H9 (cell line): ENCODE measurements at regions not wholly inside any gene's neighbourhood (a gene's known extent, or its start where the extent isn't known, plus 50 kb on each side); places are given as distances from the start of the nearest gene placed in this dataset.

Experiments
- DNase-seq: peaks from one replicate; pipeline ENCODE4 v3.0.0-alpha.2; 2017
- H2AFZ ChIP-seq: one replicate; pipeline ENCODE4 v1.6.1; 2013; ENCODE audit warnings: mild to moderate bottlenecking, low read length, control low read depth, moderate library complexity
- H2AK5ac ChIP-seq: 2 replicates; pipeline ENCODE4 v1.6.1; 2013; ENCODE audit warnings: low read length, control low read depth, mixed read lengths; ENCODE audit not compliant: insufficient read length
- H2BK120ac ChIP-seq: one replicate; pipeline ENCODE4 v1.6.1; 2013; ENCODE audit warnings: low read depth, mild to moderate bottlenecking, low read length, control low read depth, inconsistent platforms; ENCODE audit not compliant: poor library complexity, severe bottlenecking
- H2BK12ac ChIP-seq: 2 replicates; pipeline ENCODE4 v1.6.1; 2013; ENCODE audit warnings: low read length, control low read depth, mixed read lengths, low read depth; ENCODE audit not compliant: insufficient read length
- H2BK15ac ChIP-seq: 2 replicates; pipeline ENCODE4 v1.6.1; 2013; ENCODE audit warnings: low read depth, low read length, control low read depth
- H2BK20ac ChIP-seq: one replicate; pipeline ENCODE4 v1.6.1; 2013; ENCODE audit warnings: low read depth, mild to moderate bottlenecking, low read length, control low read depth, inconsistent platforms; ENCODE audit not compliant: poor library complexity, severe bottlenecking
- H2BK5ac ChIP-seq: 2 replicates; pipeline ENCODE4 v1.6.1; 2013; ENCODE audit warnings: low read length, control low read depth, mixed read lengths; ENCODE audit not compliant: insufficient read length
- H3K14ac ChIP-seq: 2 replicates; pipeline ENCODE4 v1.6.1; 2013; ENCODE audit warnings: low read length, control low read depth; ENCODE audit not compliant: insufficient read depth
- H3K18ac ChIP-seq: 2 replicates; pipeline ENCODE4 v1.6.1; 2013; ENCODE audit warnings: low read depth, mild to moderate bottlenecking, mixed read lengths, low read length, control low read depth; ENCODE audit not compliant: insufficient read length
- H3K23ac ChIP-seq: 2 replicates; pipeline ENCODE4 v1.6.1; 2013; ENCODE audit warnings: low read length, control low read depth, mixed read lengths, low read depth; ENCODE audit not compliant: insufficient read length
- H3K23me2 ChIP-seq: 2 replicates; pipeline ENCODE4 v1.6.1; 2013; ENCODE audit warnings: low read depth, mild to moderate bottlenecking, mixed read lengths, low read length, control low read depth; ENCODE audit not compliant: insufficient read length, poor library complexity, severe bottlenecking
- H3K27ac ChIP-seq: 2 replicates; pipeline ENCODE4 v1.5.1; 2013; ENCODE audit warnings: low read length, control low read depth, mixed read lengths, low read depth; ENCODE audit not compliant: insufficient read length
- H3K27me3 ChIP-seq: 2 replicates; pipeline ENCODE4 v1.6.1; 2013; ENCODE audit warnings: low read length, control low read depth, inconsistent platforms; ENCODE audit not compliant: insufficient read depth
- H3K4ac ChIP-seq: 2 replicates; pipeline ENCODE4 v1.6.1; 2013; ENCODE audit warnings: low read depth, mild to moderate bottlenecking, control low read depth, inconsistent platforms, low read length, moderate library complexity
- H3K4me1 ChIP-seq: 2 replicates; pipeline ENCODE4 v1.6.1; 2013; ENCODE audit warnings: low read length, control low read depth, inconsistent platforms; ENCODE audit not compliant: insufficient read depth
- H3K4me2 ChIP-seq: 2 replicates; pipeline ENCODE4 v1.6.1; 2013; ENCODE audit warnings: low read length, control low read depth, mixed read lengths; ENCODE audit not compliant: insufficient read length, insufficient read depth
- H3K56ac ChIP-seq: 2 replicates; pipeline ENCODE4 v1.6.1; 2013; ENCODE audit warnings: low read depth, mild to moderate bottlenecking, mixed read lengths, low read length, control low read depth; ENCODE audit not compliant: insufficient read length
- H3K79me1 ChIP-seq: 2 replicates; pipeline ENCODE4 v1.6.1; 2013; ENCODE audit warnings: low read depth, mild to moderate bottlenecking, moderate library complexity, low read length, control low read depth, inconsistent platforms; ENCODE audit not compliant: insufficient read depth, poor library complexity, severe bottlenecking
- H3K79me2 ChIP-seq: 2 replicates; pipeline ENCODE4 v1.6.1; 2013; ENCODE audit warnings: low read length, control low read depth, inconsistent platforms; ENCODE audit not compliant: insufficient read depth
- H3K9ac ChIP-seq: 2 replicates; pipeline ENCODE4 v1.6.1; 2013; ENCODE audit warnings: low read length, control low read depth, mixed read lengths; ENCODE audit not compliant: insufficient read length; ENCODE audit errors: extremely low read depth
- H3K9me3 ChIP-seq: one replicate; pipeline ENCODE4 v1.6.1; 2013; ENCODE audit warnings: low read depth, low read length, inconsistent platforms; ENCODE audit not compliant: control insufficient read depth
- H3T11ph ChIP-seq: one replicate; pipeline ENCODE4 v1.6.1; 2013; ENCODE audit warnings: mild to moderate bottlenecking, low read length, control low read depth, inconsistent platforms
- H4K20me1 ChIP-seq: one replicate; pipeline ENCODE4 v1.6.1; 2013; ENCODE audit not compliant: control insufficient read depth, insufficient read length, insufficient read depth
- H4K5ac ChIP-seq: 2 replicates; pipeline ENCODE4 v1.6.1; 2013; ENCODE audit warnings: low read depth, mild to moderate bottlenecking, mixed read lengths, low read length, control low read depth; ENCODE audit not compliant: insufficient read length
- H4K8ac ChIP-seq: replicated peaks from 2 replicates; pipeline ENCODE4 v1.6.1; 2013; ENCODE audit warnings: low read length, control low read depth, mixed read lengths, low read depth; ENCODE audit not compliant: insufficient read length
- H4K91ac ChIP-seq: 2 replicates; pipeline ENCODE4 v1.6.1; 2013; ENCODE audit warnings: low read depth, mild to moderate bottlenecking, moderate library complexity, mixed read lengths, low read length, control low read depth; ENCODE audit not compliant: insufficient read length
- H3K27ac Mint-ChIP-seq, 3 experiments: 2 replicates in 2 of 3; 3 replicates in 1 of 3; pipeline ENCODE4 v1.8.0; 2020 to 2021; ENCODE audit warnings: mixed read lengths in 3 of 3, mild to moderate bottlenecking in 1 of 3, moderate library complexity in 1 of 3
- H3K27me3 Mint-ChIP-seq: 2 replicates; pipeline ENCODE4 v1.8.0; 2021; ENCODE audit warnings: low read depth, mild to moderate bottlenecking, moderate library complexity, mixed read lengths
- H3K36me3 Mint-ChIP-seq, 3 experiments: 2 replicates in 2 of 3; 3 replicates in 1 of 3; pipeline ENCODE4 v1.8.0; 2020 to 2021; ENCODE audit warnings: low read depth in 3 of 3, mixed read lengths in 3 of 3; ENCODE audit not compliant: insufficient read depth in 1 of 3
- H3K4me1 Mint-ChIP-seq, 2 experiments: 2 replicates each; pipeline ENCODE4 v1.8.0; 2020; ENCODE audit warnings: mixed read lengths in 2 of 2
- H3K4me3 Mint-ChIP-seq, 2 experiments: 2 replicates in 1 of 2; 3 replicates in 1 of 2; pipeline ENCODE4 v1.8.0; 2020 to 2021; ENCODE audit warnings: mild to moderate bottlenecking in 2 of 2, mixed read lengths in 2 of 2, moderate library complexity in 1 of 2
- H3K9me3 Mint-ChIP-seq, 2 experiments: 2 replicates in 1 of 2; 3 replicates in 1 of 2; pipeline ENCODE4 v1.8.0; 2020; ENCODE audit warnings: mild to moderate bottlenecking in 2 of 2, mixed read lengths in 2 of 2, moderate library complexity in 1 of 2
- CTCF ChIP-seq: fragments of 200-600 bp; sonication (generic); conservative IDR thresholded peaks from 3 replicates; pipeline ENCODE4 v1.8.0; 2021; ENCODE audit warnings: antibody characterized with exemption, mild to moderate bottlenecking
- WGBS: extraction: QIAGEN DNeasy Blood & Tissue Kit; methylation state at CpG from one replicate; pipeline ENCODE4 v1.1.7; 2013; ENCODE audit warnings: missing lambda C conversion rate, low lambda C conversion rate, mixed read lengths; ENCODE audit not compliant: insufficient read length; ENCODE audit errors: extremely low coverage; 5-methylcytosine and 5-hydroxymethylcytosine counted together

- no CpG with 5 or more reads among the region's 1 CpG for WGBS
- peaks cover 6 to 12% of the 10 kb centered on the region in 2 experiments for H3K4me1 Mint-ChIP-seq
- no peak for TF ChIP-seq CTCF
- Histone ChIP-seq H3K27me3 (no peaks in the 10 kb centered on the region), H3K4me2 (no peak overlapping the region), H2BK20ac (no peak overlapping the region), H3K56ac (no peak overlapping the region), H2BK120ac (no peak overlapping the region), H3K14ac (no peak overlapping the region), H3K79me2 (no peaks in the 10 kb centered on the region; the same call in 1 of the 2 replicates), H2AK5ac (no peak overlapping the region), H2BK12ac (no peak overlapping the region), H3K23me2 (no peaks in the 10 kb centered on the region), H3K9me3 (no peaks in the 10 kb centered on the region), H3K79me1 (no peaks in the 10 kb centered on the region), H3K4ac (no peak overlapping the region), H3K27ac (no peak overlapping the region), H2AFZ (no peak overlapping the region), H4K8ac (no peak overlapping the region), H3K9ac (no peak overlapping the region), H4K20me1 (no peaks in the 10 kb centered on the region), H3K18ac (no peak overlapping the region), H4K91ac (no peak overlapping the region), H3K4me1 (no peaks in the 10 kb centered on the region), H3K23ac (no peak overlapping the region), H2BK5ac (no peak overlapping the region), H4K5ac (no peak overlapping the region), H2BK15ac (no peak overlapping the region), H3T11ph (no peak overlapping the region)
- no peaks in the 10 kb centered on the region; a peak in 2 of 5 replicates for H3K9me3 Mint-ChIP-seq
- H3K27me3 Mint-ChIP-seq, result no peaks in the 10 kb centered on the region
- peaks cover 1 to 10% (median 7%) of the 10 kb centered on the region in 3 experiments; a peak in 3 of 7 replicates for H3K36me3 Mint-ChIP-seq
- no peak overlapping the region for H3K4me3 Mint-ChIP-seq
- DNase-seq, result no peak
- H3K27ac Mint-ChIP-seq, result no peak overlapping the region
Measured at GRCh38 chr10:55892276-55892675, 468.8 kb downstream of the ZWINT start.
